ENCODE measurements at regions not wholly inside any gene's neighbourhood (a gene's known extent, or its start where the extent isn't known, plus 50 kb on each side); places are given as distances from the start of the nearest gene placed in this dataset.

- ATAC-seq (ENCODE audit: low read depth): no peak
- CTCF ChIA-PET: interaction anchor here (1.8 kb wide), 1 partner anchor 11 kb away, joined by 5 read pairs; no protein-coding TSS in a partner anchor
These were observed 71.3 kb upstream of the LRRN2 start for GRCh38 chr1:204756811-204757210.

GRCh38 chr1:204758601-204759000, 73.1 kb upstream of the LRRN2 start:
- Mint-ChIP-seq H3K4me1 (peaks cover 2% of the 10 kb centered on the region), H3K9me3 (ENCODE audit: insufficient read depth) (no peaks in the 10 kb centered on the region), H3K27me3 (peaks cover 19% of the 10 kb centered on the region), H3K4me3 (no peak overlapping the region), H3K27ac (no peak overlapping the region)
- Histone ChIP-seq H3K4me3 (ENCODE audit: control extremely low read depth in 1 of 5, extremely low read depth in 1 of 5, insufficient read depth in 1 of 5, low read depth in 2 of 5, low read length in 4 of 5) (no peak overlapping the region), H3K36me3 (replicated peaks in 1 of 2; ENCODE audit: control extremely low read depth in 1 of 2, control insufficient read depth in 1 of 2, extremely low read depth in 1 of 2, insufficient read depth in 2 of 2, low read length in 1 of 2) (no peaks in the 10 kb centered on the region), H3K4me2 (replicated peaks; ENCODE audit: low read depth, low read length, poor library complexity, severe bottlenecking) (no peak overlapping the region), H3K9ac (ENCODE audit: low read length) (no peak overlapping the region), H2AFZ (ENCODE audit: insufficient read depth, low read depth, low read length, poor library complexity, severe bottlenecking) (no peak overlapping the region), H3K9me3 (ENCODE audit: control extremely low read depth in 1 of 3, control insufficient read depth in 2 of 3, insufficient read depth in 1 of 3, low read length in 2 of 3) (peaks cover 0 to 10% (median 0%) of the 10 kb centered on the region in 3 donors), H3K27me3 (replicated peaks in 1 of 4; ENCODE audit: control extremely low read depth in 1 of 4, control insufficient read depth in 3 of 4, insufficient read depth in 4 of 4, low read length in 3 of 4) (peaks cover 0 to 9% (median 1%) of the 10 kb centered on the region in 4 experiments), H4K20me1 (ENCODE audit: control insufficient read depth, insufficient read depth, low read length, poor library complexity, severe bottlenecking) (no peaks in the 10 kb centered on the region), H3K79me2 (ENCODE audit: control insufficient read depth, insufficient read depth, low read length) (no peaks in the 10 kb centered on the region), H3K4me1 (ENCODE audit: control insufficient read depth in 2 of 2, insufficient read depth in 2 of 2, low read length in 2 of 2) (peaks cover under 1 to 2% of the 10 kb centered on the region in 2 donors), H3K27ac (ENCODE audit: low read length in 2 of 2) (no peak overlapping the region)
- POLR2A ChIA-PET: no interaction called here
- CTCF ChIA-PET: interaction anchor here (0.6 to 2.6 kb wide), 3 partner anchors 11 to 54 kb away, joined by 3 to 7 read pairs (median 7); no protein-coding TSS in a partner anchor
- intact Hi-C loops (cut with micrococcal nuclease): no loop called here
- WGBS (ENCODE audit: insufficient coverage): 88% methylated on average over 1 of the region's 2 CpGs
- DNase-seq (no peak), ATAC-seq (ENCODE audit: low read depth) (no peak)
- TF ChIP-seq EZH2 (IDR thresholded peaks at IDR 0.05; ENCODE audit: borderline replicate concordance, insufficient read depth, low read depth, low read length, poor library complexity, severe bottlenecking): no peak
- TF ChIP-seq, protein P1, sequence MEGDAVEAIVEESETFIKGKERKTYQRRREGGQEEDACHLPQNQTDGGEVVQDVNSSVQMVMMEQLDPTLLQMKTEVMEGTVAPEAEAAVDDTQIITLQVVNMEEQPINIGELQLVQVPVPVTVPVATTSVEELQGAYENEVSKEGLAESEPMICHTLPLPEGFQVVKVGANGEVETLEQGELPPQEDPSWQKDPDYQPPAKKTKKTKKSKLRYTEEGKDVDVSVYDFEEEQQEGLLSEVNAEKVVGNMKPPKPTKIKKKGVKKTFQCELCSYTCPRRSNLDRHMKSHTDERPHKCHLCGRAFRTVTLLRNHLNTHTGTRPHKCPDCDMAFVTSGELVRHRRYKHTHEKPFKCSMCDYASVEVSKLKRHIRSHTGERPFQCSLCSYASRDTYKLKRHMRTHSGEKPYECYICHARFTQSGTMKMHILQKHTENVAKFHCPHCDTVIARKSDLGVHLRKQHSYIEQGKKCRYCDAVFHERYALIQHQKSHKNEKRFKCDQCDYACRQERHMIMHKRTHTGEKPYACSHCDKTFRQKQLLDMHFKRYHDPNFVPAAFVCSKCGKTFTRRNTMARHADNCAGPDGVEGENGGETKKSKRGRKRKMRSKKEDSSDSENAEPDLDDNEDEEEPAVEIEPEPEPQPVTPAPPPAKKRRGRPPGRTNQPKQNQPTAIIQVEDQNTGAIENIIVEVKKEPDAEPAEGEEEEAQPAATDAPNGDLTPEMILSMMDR (IDR thresholded peaks at IDR 0.05): no peak

More at GRCh38 chr1:204756811-204757210, 71.3 kb upstream of the LRRN2 start:
- H2AFZ ChIP-seq (ENCODE audit: insufficient read depth, low read depth, low read length, poor library complexity, severe bottlenecking): no peak overlapping the region
- peaks cover 0 to 7% (median 1%) of the 10 kb centered on the region in 4 experiments for H3K27me3 ChIP-seq (replicated peaks in 1 of 4; ENCODE audit: control extremely low read depth in 1 of 4, control insufficient read depth in 3 of 4, insufficient read depth in 4 of 4, low read length in 3 of 4)
- H3K9me3 ChIP-seq (ENCODE audit: control extremely low read depth in 1 of 3, control insufficient read depth in 2 of 3, insufficient read depth in 1 of 3, low read length in 2 of 3): peaks cover 0 to 3% (median 0%) of the 10 kb centered on the region in 3 donors
- no peaks in the 10 kb centered on the region for H3K36me3 ChIP-seq (replicated peaks in 1 of 2; ENCODE audit: control extremely low read depth in 1 of 2, control insufficient read depth in 1 of 2, extremely low read depth in 1 of 2, insufficient read depth in 2 of 2, low read length in 1 of 2)
- no peak for TF ChIP-seq EZH2 (IDR thresholded peaks at IDR 0.05; ENCODE audit: borderline replicate concordance, insufficient read depth, low read depth, low read length, poor library complexity, severe bottlenecking)
- TF ChIP-seq, protein P1 (IDR thresholded peaks at IDR 0.05): no peak
- no peak overlapping the region for H3K27ac Mint-ChIP-seq
- no peak overlapping the region for H3K27ac ChIP-seq (ENCODE audit: low read length in 2 of 2)
- no peak overlapping the region for H3K4me3 ChIP-seq (ENCODE audit: control extremely low read depth in 1 of 5, extremely low read depth in 1 of 5, insufficient read depth in 1 of 5, low read depth in 2 of 5, low read length in 4 of 5)
- no peaks in the 10 kb centered on the region for H3K4me1 Mint-ChIP-seq
- 20% methylated on average over 1 of the region's 1 CpG for WGBS (ENCODE audit: insufficient coverage)
- POLR2A ChIA-PET: no interaction called here
- H3K4me3 Mint-ChIP-seq: no peak overlapping the region
- H3K9me3 Mint-ChIP-seq (ENCODE audit: insufficient read depth): no peaks in the 10 kb centered on the region
- H3K4me2 ChIP-seq (replicated peaks; ENCODE audit: low read depth, low read length, poor library complexity, severe bottlenecking): no peak overlapping the region
- no peak for DNase-seq
- peaks cover 27% of the 10 kb centered on the region for H3K27me3 Mint-ChIP-seq
- no peaks in the 10 kb centered on the region for H4K20me1 ChIP-seq (ENCODE audit: control insufficient read depth, insufficient read depth, low read length, poor library complexity, severe bottlenecking)
- no peaks in the 10 kb centered on the region for H3K79me2 ChIP-seq (ENCODE audit: control insufficient read depth, insufficient read depth, low read length)
- no peak overlapping the region for H3K9ac ChIP-seq (ENCODE audit: low read length)
- no peaks in the 10 kb centered on the region for H3K4me1 ChIP-seq (ENCODE audit: control insufficient read depth in 2 of 2, insufficient read depth in 2 of 2, low read length in 2 of 2)
- intact Hi-C loops (cut with micrococcal nuclease): no loop called here

All from B cell (primary cell).